Neural progenitor cell (in vitro differentiated cells): ENCODE measurements at regions not wholly inside any gene's neighbourhood (a gene's known extent, or its start where the extent isn't known, plus 50 kb on each side); places are given as distances from the start of the nearest gene placed in this dataset.

ENCODE experiments used
- DNase-seq: peaks from one replicate; pipeline ENCODE4 v3.0.0-alpha.2; 2016; ENCODE audit warnings: low spot score
- H2AFZ ChIP-seq: fragments of 200-600 bp; sonication (generic); replicated peaks from 2 replicates; pipeline ENCODE4 v1.6.1; 2016; ENCODE audit warnings: antibody characterized with exemption
- H3F3A ChIP-seq: fragments of 200-600 bp; sonication (generic); 2 replicates; pipeline ENCODE4 v1.6.1; 2016; ENCODE audit warnings: antibody characterized with exemption, low read depth
- H3K27ac ChIP-seq: fragments of 200-600 bp; sonication (generic); 2 replicates; pipeline ENCODE4 v1.5.1; 2016; ENCODE audit warnings: mild to moderate bottlenecking
- H3K27me3 ChIP-seq: fragments of 200-600 bp; sonication (generic); 2 replicates; pipeline ENCODE4 v1.6.1; 2016; ENCODE audit warnings: mild to moderate bottlenecking, moderate library complexity
- H3K36me3 ChIP-seq: fragments of 200-600 bp; sonication (generic); 2 replicates; pipeline ENCODE4 v1.5.1; 2016
- H3K4me1 ChIP-seq: fragments of 200-600 bp; sonication (generic); 2 replicates; pipeline ENCODE4 v1.6.1; 2016; ENCODE audit warnings: mixed run types
- H3K4me2 ChIP-seq: fragments of 200-600 bp; sonication (generic); 2 replicates; pipeline ENCODE4 v1.6.1; 2016
- H3K4me3 ChIP-seq: fragments of 200-600 bp; sonication (generic); 2 replicates; pipeline ENCODE4 v1.5.1; 2016
- H3K79me2 ChIP-seq: fragments of 200-600 bp; sonication (generic); 2 replicates; pipeline ENCODE4 v1.6.1; 2016; ENCODE audit warnings: low read depth
- H3K9ac ChIP-seq: fragments of 200-600 bp; sonication (generic); 2 replicates; pipeline ENCODE4 v1.6.1; 2016
- H3K9me3 ChIP-seq: fragments of 200-600 bp; sonication (generic); 2 replicates; pipeline ENCODE4 v1.5.1; 2016; ENCODE audit warnings: low read depth
- H4K20me1 ChIP-seq: fragments of 200-600 bp; sonication (generic); 2 replicates; pipeline ENCODE4 v1.6.1; 2016; ENCODE audit warnings: low read depth
- H3K27ac Mint-ChIP-seq: 3 replicates; pipeline ENCODE4 v1.8.0; 2021; ENCODE audit warnings: mixed read lengths
- H3K27me3 Mint-ChIP-seq: 2 replicates; pipeline ENCODE4 v1.8.0; 2022; ENCODE audit warnings: low read depth, mild to moderate bottlenecking, inconsistent platforms, moderate library complexity, mixed read lengths; ENCODE audit not compliant: insufficient read depth
- H3K36me3 Mint-ChIP-seq: 3 replicates; pipeline ENCODE4 v1.8.0; 2021; ENCODE audit warnings: mixed read lengths
- H3K4me1 Mint-ChIP-seq: 3 replicates; pipeline ENCODE4 v1.8.0; 2021; ENCODE audit warnings: mixed read lengths
- H3K4me3 Mint-ChIP-seq: 3 replicates; pipeline ENCODE4 v1.8.0; 2021; ENCODE audit warnings: mild to moderate bottlenecking, moderate library complexity, mixed read lengths
- H3K9me3 Mint-ChIP-seq: 3 replicates; pipeline ENCODE4 v1.8.0; 2020; ENCODE audit warnings: mixed read lengths
- EZH2 ChIP-seq: fragments of 200-600 bp; sonication (generic); IDR thresholded peaks from 2 replicates; pipeline ENCODE4 v1.6.1; 2017; ENCODE audit warnings: antibody characterized with exemption, mild to moderate bottlenecking, moderate library complexity
- EZH2phosphoT487 ChIP-seq: fragments of 200-600 bp; sonication (generic); IDR thresholded peaks from 2 replicates; pipeline ENCODE4 v1.6.1; 2017; ENCODE audit warnings: antibody characterized with exemption
- TF ChIP-seq, protein P1 (sequence below): fragments of 200-600 bp; sonication (generic); IDR thresholded peaks from 2 replicates; pipeline ENCODE4 v1.5.1; 2017; ENCODE audit warnings: antibody characterized with exemption, mild to moderate bottlenecking

DNA sequence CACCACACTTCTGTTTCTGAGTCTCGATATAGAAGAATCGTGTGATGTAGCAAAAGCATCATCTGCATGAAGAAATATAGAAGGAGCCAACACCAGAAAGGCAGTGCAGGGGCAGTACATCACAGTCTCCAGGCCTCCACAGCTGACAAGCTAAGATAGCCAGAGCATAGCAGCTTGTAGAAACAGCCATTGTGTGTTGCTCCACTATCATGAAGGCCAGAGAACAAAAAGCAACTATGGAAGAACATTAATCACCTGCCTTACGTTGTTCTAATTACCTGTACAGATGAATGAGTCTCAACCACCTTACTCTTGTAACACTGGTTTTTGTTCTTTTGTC lies 129.0 kb downstream of the RND3 start:
- DNase-seq = no peak
- H3K9me3 Mint-ChIP-seq = no peaks in the 10 kb centered on the region
- no peaks in the 10 kb centered on the region for H3F3A ChIP-seq
- no peaks in the 10 kb centered on the region for H3K27me3 ChIP-seq
- TF ChIP-seq EZH2 = no peak
- TF ChIP-seq, protein P1, sequence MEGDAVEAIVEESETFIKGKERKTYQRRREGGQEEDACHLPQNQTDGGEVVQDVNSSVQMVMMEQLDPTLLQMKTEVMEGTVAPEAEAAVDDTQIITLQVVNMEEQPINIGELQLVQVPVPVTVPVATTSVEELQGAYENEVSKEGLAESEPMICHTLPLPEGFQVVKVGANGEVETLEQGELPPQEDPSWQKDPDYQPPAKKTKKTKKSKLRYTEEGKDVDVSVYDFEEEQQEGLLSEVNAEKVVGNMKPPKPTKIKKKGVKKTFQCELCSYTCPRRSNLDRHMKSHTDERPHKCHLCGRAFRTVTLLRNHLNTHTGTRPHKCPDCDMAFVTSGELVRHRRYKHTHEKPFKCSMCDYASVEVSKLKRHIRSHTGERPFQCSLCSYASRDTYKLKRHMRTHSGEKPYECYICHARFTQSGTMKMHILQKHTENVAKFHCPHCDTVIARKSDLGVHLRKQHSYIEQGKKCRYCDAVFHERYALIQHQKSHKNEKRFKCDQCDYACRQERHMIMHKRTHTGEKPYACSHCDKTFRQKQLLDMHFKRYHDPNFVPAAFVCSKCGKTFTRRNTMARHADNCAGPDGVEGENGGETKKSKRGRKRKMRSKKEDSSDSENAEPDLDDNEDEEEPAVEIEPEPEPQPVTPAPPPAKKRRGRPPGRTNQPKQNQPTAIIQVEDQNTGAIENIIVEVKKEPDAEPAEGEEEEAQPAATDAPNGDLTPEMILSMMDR = no peak
- TF ChIP-seq EZH2phosphoT487 = no peak
- no peak overlapping the region for H3K4me3 Mint-ChIP-seq
- H3K9me3 ChIP-seq = no peaks in the 10 kb centered on the region
- no peak overlapping the region for H3K9ac ChIP-seq
- H3K4me2 ChIP-seq = no peak overlapping the region
- no peaks in the 10 kb centered on the region for H4K20me1 ChIP-seq
- no peak overlapping the region for H3K27ac Mint-ChIP-seq
- no peak overlapping the region for H3K4me3 ChIP-seq
- H3K27ac ChIP-seq = no peak overlapping the region
- no peak overlapping the region for H2AFZ ChIP-seq
- H3K4me1 ChIP-seq = peaks cover 2% of the 10 kb centered on the region
- H3K27me3 Mint-ChIP-seq = no peaks in the 10 kb centered on the region
- no peaks in the 10 kb centered on the region for H3K79me2 ChIP-seq
- H3K36me3 Mint-ChIP-seq = no peaks in the 10 kb centered on the region
- H3K36me3 ChIP-seq = no peaks in the 10 kb centered on the region
- no peaks in the 10 kb centered on the region for H3K4me1 Mint-ChIP-seq

DNA sequence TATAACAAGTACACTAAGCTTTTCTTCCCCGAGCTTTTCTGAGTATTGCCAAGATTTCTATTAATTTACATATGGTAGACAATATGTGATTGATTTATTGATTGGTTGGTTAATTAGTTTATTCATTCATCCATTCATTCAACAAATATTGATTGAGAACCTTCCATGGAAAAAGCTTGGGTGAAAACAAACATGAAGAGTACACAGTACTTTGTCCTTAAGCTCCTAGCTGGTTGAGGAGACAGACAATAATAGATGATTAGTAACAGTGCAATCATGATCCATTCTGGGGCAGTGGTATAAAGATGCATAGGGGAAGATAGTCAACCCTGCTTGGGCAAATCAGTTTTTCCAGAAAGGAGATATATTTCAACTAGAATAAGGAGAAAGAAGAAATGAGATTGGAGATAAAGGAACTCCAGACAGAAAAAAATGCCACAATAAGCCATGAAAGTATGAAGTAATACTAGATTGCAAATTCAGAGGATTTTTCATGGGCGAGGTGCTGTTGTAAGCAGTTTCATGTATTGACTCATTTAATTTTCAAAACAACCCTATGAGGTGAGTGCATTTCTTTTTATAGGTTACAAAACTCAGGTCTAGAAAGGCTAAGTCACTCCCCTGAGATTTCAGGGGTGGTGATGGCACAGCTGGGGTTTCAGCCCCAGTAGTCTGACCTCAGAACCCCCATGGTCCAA lies 129.5 kb downstream of the RND3 start:
- no peak overlapping the region for H3K4me3 Mint-ChIP-seq
- Histone ChIP-seq H3K9me3 (no peaks in the 10 kb centered on the region), H2AFZ (no peak overlapping the region), H3K4me2 (no peak overlapping the region), H3K27me3 (no peaks in the 10 kb centered on the region), H3K79me2 (no peaks in the 10 kb centered on the region), H3K27ac (no peak overlapping the region), H3K4me3 (no peak overlapping the region), H3F3A (no peaks in the 10 kb centered on the region), H3K9ac (no peak overlapping the region), H3K36me3 (no peaks in the 10 kb centered on the region), H4K20me1 (no peaks in the 10 kb centered on the region), H3K4me1 (peaks cover 6% of the 10 kb centered on the region)
- H3K36me3 Mint-ChIP-seq = no peaks in the 10 kb centered on the region
- H3K9me3 Mint-ChIP-seq = no peaks in the 10 kb centered on the region
- H3K27ac Mint-ChIP-seq = no peak overlapping the region
- no peak for TF ChIP-seq EZH2
- TF ChIP-seq EZH2phosphoT487 = no peak
- TF ChIP-seq, protein P1 = no peak
- H3K27me3 Mint-ChIP-seq = no peaks in the 10 kb centered on the region
- DNase-seq = no peak
- no peaks in the 10 kb centered on the region for H3K4me1 Mint-ChIP-seq

DNA sequence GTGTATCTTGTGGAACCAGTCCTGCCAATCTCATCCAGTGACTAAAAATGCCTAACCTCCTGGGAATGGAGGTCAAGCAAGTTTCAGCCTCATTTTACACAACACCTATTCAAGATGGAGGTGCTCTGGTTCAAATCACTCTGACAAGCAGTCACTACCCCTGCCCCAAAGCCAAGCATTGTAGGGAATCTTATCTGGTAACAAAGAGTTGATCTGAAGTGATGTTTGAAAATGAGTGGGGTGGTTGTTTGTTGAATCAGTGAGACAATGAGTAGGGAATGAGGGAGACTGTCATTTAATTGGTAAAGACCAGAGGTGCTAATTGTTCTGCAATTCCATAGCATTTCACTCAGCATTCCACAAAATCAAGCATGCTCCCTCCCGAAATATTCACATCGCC lies 132.0 kb downstream of the RND3 start:
- no peak overlapping the region for H3K9ac ChIP-seq
- no peak overlapping the region for H2AFZ ChIP-seq
- H3K27ac Mint-ChIP-seq = no peak overlapping the region

More for the DNA sequence above, 132.0 kb downstream of the RND3 start:
- Mint-ChIP-seq H3K9me3 (no peaks in the 10 kb centered on the region), H3K4me3 (no peak overlapping the region), H3K27me3 (no peaks in the 10 kb centered on the region), H3K36me3 (no peaks in the 10 kb centered on the region), H3K4me1 (no peaks in the 10 kb centered on the region)
- H3K4me1 ChIP-seq = peaks cover 6% of the 10 kb centered on the region
- H3K79me2 ChIP-seq = no peaks in the 10 kb centered on the region
- H3F3A ChIP-seq = no peaks in the 10 kb centered on the region
- H4K20me1 ChIP-seq = no peaks in the 10 kb centered on the region
- DNase-seq = no peak
- no peaks in the 10 kb centered on the region for H3K27me3 ChIP-seq
- H3K27ac ChIP-seq = no peak overlapping the region
- H3K4me2 ChIP-seq = no peak overlapping the region
- H3K36me3 ChIP-seq = no peaks in the 10 kb centered on the region
- H3K9me3 ChIP-seq = no peaks in the 10 kb centered on the region
- H3K4me3 ChIP-seq = no peak overlapping the region
- TF ChIP-seq, protein P1 = no peak
- TF ChIP-seq EZH2phosphoT487 (no peak), EZH2 (no peak)
